ENCODE measurements at regions not wholly inside any gene's neighbourhood (a gene's known extent, or its start where the extent isn't known, plus 50 kb on each side); places are given as distances from the start of the nearest gene placed in this dataset.
A peak's percentile ranks its signal among the peaks of the same experiment; 100 is the strongest.

DNA sequence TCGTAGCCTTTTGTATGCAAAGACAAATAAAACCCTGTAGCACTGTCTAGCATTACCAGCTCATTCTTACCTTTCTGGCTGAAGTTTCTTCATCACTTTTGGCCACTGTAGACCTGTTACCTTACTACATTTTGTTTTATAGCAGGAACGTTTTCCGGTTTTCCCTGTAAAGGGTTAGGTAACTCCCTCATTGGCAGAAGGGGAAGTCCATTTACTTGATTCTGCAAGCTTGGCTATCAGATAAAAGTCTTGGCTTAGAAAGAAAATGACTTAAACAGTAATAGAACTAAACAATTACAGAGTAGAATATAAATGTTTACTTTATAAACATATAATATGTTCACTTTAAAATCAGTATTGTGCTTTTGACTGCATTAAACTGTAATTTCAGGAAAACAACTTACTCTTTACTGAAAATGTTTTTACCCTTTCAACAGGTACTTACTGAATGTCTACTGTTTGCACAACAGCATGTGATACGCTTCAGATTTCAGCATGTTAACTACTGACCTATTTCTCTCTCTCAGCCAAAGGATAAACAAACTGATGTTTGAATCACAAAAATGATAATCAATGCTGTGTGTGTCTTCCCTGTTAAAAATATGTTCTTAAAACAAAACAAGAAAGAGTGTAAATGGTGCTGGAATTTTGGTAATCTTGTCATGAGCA, 67.1 kb downstream of the OTUD1 start:
- TF ChIP-seq POLR2A (IDR thresholded peaks at IDR 0.05): peak; percentile 41
- TF ChIP-seq, protein P1, sequence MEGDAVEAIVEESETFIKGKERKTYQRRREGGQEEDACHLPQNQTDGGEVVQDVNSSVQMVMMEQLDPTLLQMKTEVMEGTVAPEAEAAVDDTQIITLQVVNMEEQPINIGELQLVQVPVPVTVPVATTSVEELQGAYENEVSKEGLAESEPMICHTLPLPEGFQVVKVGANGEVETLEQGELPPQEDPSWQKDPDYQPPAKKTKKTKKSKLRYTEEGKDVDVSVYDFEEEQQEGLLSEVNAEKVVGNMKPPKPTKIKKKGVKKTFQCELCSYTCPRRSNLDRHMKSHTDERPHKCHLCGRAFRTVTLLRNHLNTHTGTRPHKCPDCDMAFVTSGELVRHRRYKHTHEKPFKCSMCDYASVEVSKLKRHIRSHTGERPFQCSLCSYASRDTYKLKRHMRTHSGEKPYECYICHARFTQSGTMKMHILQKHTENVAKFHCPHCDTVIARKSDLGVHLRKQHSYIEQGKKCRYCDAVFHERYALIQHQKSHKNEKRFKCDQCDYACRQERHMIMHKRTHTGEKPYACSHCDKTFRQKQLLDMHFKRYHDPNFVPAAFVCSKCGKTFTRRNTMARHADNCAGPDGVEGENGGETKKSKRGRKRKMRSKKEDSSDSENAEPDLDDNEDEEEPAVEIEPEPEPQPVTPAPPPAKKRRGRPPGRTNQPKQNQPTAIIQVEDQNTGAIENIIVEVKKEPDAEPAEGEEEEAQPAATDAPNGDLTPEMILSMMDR (IDR thresholded peaks at IDR 0.05): no peak
